GM12874 (cell line): ENCODE measurements at regions not wholly inside any gene's neighbourhood (a gene's known extent, or its start where the extent isn't known, plus 50 kb on each side); places are given as distances from the start of the nearest gene placed in this dataset.
A peak's percentile ranks its signal among the peaks of the same experiment; 100 is the strongest.

ENCODE experiments used
- CTCF ChIP-seq: IDR thresholded peaks from 2 replicates; pipeline ENCODE4 v1.5.1; 2011; ENCODE audit warnings: low read depth, mild to moderate bottlenecking, control low read depth, low read length, moderate library complexity; ENCODE audit not compliant: insufficient read depth

GRCh38 chr1:219324629-219325367 lies 151.1 kb downstream of the LYPLAL1 start:
- no peak for TF ChIP-seq CTCF

- no peak for TF ChIP-seq CTCF
Measured at GRCh38 chr1:219324171-219324570, 150.5 kb downstream of the LYPLAL1 start.

GRCh38 chr1:219323426-219323825 lies 149.7 kb downstream of the LYPLAL1 start:
- no peak for TF ChIP-seq CTCF

DNA sequence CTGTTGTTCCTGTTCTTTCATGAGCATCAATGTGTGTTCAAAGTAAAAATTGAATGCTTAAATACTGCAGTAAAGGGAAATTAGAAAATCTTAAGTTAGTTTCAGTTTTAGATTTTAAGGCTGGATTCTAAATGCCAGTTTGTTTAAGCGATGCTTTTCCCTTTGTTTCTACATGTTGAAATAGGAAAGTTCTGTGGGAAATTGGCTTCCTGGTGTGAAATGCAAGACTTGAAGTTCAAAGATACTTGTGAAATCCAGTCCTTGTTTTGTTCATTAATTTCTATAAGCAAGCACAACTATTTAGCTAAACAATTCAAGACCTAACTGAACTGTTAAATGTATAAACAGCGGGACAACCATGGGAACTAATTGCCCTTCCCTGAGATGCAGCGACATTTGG lies 149.1 kb downstream of the LYPLAL1 start:
- no peak for TF ChIP-seq CTCF

DNA sequence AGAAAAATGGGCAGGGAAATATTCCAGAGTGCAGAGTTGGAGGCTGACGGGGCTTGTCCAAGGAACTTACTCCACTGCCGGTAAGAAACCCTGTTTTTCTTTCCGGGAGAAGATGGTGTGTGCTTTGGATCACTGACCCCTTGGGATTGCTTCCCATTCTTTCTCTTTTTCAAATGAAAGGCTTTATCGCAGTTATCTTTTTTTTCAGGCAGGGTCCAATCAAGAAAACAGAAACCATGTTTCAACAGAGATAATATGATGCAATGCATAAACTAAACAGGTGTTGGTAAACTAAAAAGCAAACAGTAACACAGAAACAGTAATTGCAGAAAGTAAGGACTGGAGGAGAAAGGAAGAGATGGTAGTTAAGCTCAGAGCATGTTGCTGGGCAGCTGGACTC lies 145.1 kb downstream of the LYPLAL1 start:
- TF ChIP-seq CTCF: no peak

DNA sequence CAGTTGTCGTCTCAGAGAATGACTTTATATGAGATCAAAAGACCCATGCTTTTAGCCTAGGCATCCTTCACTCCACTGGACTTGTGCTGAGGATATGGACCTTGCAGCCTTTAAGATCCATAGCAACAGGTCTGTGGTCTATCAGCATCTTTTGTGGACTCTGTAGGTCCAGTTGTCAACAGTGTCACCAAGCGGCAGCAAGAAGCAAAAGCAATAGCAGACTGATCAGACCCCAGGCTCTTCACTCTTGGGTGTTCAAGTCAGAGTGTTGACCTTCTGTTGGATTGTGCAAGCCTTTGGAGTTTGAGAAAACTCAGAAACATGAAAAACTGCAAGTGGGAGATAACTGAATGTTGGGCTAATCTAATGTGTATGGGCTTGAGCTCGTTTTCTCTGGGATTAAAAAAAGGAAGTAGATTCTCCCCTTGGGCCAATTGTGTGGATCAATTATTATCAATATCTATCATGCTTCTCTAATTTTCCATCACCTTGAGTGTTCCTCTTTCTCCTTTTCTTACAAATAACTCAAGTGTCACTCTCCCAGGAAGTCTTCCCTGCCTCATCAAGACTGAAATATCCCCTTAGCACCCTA lies 144.2 kb downstream of the LYPLAL1 start:
- TF ChIP-seq CTCF: peak; percentile 20; the same call in 1 of the 2 replicates

GRCh38 chr1:219316066-219316465 lies 142.4 kb downstream of the LYPLAL1 start:
- no peak for TF ChIP-seq CTCF
